ENCODE measurements at regions not wholly inside any gene's neighbourhood (a gene's known extent, or its start where the extent isn't known, plus 50 kb on each side); places are given as distances from the start of the nearest gene placed in this dataset.

GRCh38 chr12:107320033-107320928, 226.9 kb upstream of the CRY1 start:
- TF ChIP-seq POLR2A (IDR thresholded peaks at IDR 0.05): no peak
- no peak for TF ChIP-seq CTCF (IDR thresholded peaks at IDR 0.05)
- no peak for TF ChIP-seq POLR2AphosphoS5 (IDR thresholded peaks at IDR 0.05)
- TF ChIP-seq EP300 (IDR thresholded peaks at IDR 0.05): no peak
